ENCODE measurements at regions not wholly inside any gene's neighbourhood (a gene's known extent, or its start where the extent isn't known, plus 50 kb on each side); places are given as distances from the start of the nearest gene placed in this dataset.

- TF ChIP-seq CTCF (IDR thresholded peaks at IDR 0.05; ENCODE audit: insufficient read depth, low read length, poor library complexity, severe bottlenecking) = no peak
- no peak for TF ChIP-seq EZH2phosphoT487 (conservative IDR thresholded peaks at IDR 0.05; ENCODE audit: low read length)
Measured at GRCh38 chr1:209156991-209157390, 426.5 kb upstream of the CAMK1G start.

Data from SU-DHL-6 (cell line).